ENCODE measurements at regions not wholly inside any gene's neighbourhood (a gene's known extent, or its start where the extent isn't known, plus 50 kb on each side); places are given as distances from the start of the nearest gene placed in this dataset.
A peak's percentile ranks its signal among the peaks of the same experiment; 100 is the strongest.

DNA sequence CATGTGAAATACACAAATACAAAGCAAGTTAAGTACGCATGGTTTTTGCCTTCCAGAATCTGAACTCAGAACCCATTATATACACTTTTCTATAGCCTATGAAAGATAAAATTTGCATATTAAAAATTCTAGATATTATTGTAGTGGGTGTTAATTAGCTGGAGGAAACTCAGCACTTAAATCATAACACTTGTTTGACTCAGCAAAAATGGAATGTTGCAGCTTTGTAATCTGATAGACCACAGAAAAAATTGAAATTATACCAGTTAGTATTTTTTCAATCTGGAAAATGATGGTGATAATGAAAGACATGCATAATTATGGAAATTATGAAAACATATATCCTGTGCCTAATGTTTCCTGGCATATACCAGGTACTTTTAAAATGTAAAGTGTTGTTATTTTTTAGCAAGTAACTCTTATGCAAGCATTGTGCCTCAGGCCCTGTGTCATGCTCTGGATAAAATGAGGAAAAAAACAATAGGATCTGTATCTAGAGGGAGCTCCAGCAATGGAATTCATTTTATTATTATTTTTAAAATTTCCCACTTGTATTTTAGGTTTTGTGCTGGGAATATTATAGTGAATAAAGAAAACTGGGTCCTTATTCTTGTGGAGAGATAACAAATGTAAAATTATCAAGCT, 490.4 kb upstream of the SEMA3A start:
- H3K27me3 ChIP-seq (ENCODE audit: insufficient read depth, low read length), result no peaks in the 10 kb centered on the region
- no peaks in the 10 kb centered on the region for H3K36me3 ChIP-seq (ENCODE audit: insufficient read depth, low read length)
- peaks cover 21% of the 10 kb centered on the region for H3K4me1 ChIP-seq (ENCODE audit: control insufficient read depth, insufficient read depth, low read length, unreplicated experiment)
- H3K4me3 ChIP-seq (ENCODE audit: low read depth, low read length), result no peak overlapping the region
- H2AFZ ChIP-seq (ENCODE audit: low read length, unreplicated experiment), result no peak overlapping the region
- H3K27ac ChIP-seq (ENCODE audit: low read depth, low read length), result no peak overlapping the region
- no peaks in the 10 kb centered on the region for H3K79me2 ChIP-seq (ENCODE audit: control insufficient read depth, insufficient read depth, low read length, unreplicated experiment)

DNA sequence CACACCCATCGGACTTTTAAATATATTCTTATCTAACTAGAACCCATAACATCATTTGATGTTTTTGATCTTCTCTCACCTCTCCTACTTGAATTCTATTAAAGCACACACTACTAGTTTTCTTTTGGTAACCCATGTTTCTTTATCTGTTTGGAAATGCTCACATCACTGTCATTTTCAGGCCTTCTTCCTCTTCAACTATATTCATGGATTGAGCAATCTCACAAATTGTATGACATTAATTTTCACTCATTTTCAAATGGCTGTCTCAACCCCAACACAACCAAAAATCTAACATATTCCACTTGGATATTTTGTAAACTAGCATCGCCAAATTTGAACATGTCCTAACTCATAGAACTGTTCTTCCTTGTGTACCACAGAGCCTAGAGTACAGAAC, 488.0 kb upstream of the SEMA3A start:
- no peak overlapping the region for H3K4me3 ChIP-seq (ENCODE audit: low read depth, low read length)
- H3K79me2 ChIP-seq (ENCODE audit: control insufficient read depth, insufficient read depth, low read length, unreplicated experiment), result no peaks in the 10 kb centered on the region
- no peak overlapping the region for H2AFZ ChIP-seq (ENCODE audit: low read length, unreplicated experiment)
- no peaks in the 10 kb centered on the region for H3K36me3 ChIP-seq (ENCODE audit: insufficient read depth, low read length)
- H3K27ac ChIP-seq (ENCODE audit: low read depth, low read length), result no peak overlapping the region
- H3K4me1 ChIP-seq (ENCODE audit: control insufficient read depth, insufficient read depth, low read length, unreplicated experiment), result peaks cover 7% of the 10 kb centered on the region
- no peaks in the 10 kb centered on the region for H3K27me3 ChIP-seq (ENCODE audit: insufficient read depth, low read length)

DNA sequence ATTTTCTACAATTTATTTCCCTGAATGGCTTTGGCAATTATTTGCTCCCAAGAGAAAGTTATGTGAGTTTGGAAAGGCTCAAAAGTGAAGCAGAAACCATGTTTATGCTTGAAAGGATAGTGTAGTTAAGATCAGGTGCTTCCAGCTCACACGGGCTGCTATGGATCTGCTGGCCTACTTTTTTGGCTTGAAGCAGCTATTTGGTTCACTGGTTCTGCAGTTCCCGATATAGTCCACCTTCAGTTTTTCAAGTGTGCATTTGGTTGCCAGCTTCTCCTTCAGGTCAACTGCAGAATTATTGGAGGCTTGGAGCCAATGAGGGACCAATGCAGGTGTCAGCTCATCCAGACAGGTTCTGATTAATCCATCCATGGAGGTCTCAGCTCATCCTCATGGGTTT, 484.3 kb upstream of the SEMA3A start:
- Histone ChIP-seq H3K4me3 (ENCODE audit: low read depth, low read length) (no peak overlapping the region), H3K27ac (ENCODE audit: low read depth, low read length) (no peak overlapping the region), H3K4me1 (ENCODE audit: control insufficient read depth, insufficient read depth, low read length, unreplicated experiment) (peaks cover 12% of the 10 kb centered on the region), H2AFZ (ENCODE audit: low read length, unreplicated experiment) (no peak overlapping the region), H3K27me3 (ENCODE audit: insufficient read depth, low read length) (no peaks in the 10 kb centered on the region), H3K79me2 (ENCODE audit: control insufficient read depth, insufficient read depth, low read length, unreplicated experiment) (no peaks in the 10 kb centered on the region), H3K36me3 (ENCODE audit: insufficient read depth, low read length) (no peaks in the 10 kb centered on the region)

DNA sequence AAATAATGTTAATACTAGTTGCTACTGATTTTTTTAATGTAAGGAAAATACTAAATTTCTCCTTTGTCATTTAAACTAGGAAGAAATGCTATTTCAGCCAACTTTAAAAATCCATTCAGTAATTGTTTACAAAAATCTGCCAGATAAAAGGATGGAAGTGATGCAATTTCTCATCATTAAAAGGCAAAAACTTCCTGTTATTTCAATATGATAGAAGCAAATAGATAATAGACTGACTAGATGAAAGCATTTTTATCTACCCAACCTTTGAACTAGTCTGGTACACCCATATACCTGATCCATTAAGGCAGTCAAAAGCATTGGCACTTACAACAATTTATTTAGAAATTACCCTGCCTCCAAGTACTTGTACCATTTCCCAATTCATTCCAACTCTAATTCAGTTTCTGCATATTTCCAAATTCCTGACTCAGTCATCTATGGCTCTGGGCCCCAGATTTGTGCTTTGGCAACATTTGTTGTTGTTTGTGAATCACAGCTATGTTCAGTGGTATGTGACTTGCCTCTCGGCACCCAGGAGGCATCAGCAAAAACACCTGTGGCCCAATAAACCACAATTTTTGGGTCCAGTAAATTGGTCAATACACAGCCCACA, 482.6 kb upstream of the SEMA3A start:
- H3K27me3 ChIP-seq (ENCODE audit: insufficient read depth, low read length), result no peaks in the 10 kb centered on the region

DNA sequence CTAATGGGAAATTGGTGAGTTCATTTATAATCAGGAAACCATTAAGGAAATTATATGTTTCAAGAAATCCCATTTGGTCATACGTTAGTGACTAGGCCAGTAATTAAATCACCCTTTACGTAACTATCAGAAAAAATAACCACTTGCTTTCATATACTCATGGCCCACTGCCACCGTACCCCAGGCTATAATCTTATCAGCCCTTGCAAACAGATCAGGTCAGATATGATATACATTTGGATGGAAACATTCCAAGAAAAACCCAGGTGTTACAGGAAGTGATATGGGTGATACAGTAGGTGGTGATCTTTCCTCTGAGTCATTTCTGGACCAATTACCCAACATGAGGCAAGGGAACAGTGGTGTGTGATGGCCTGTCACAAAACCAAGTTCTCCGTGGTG, 481.0 kb upstream of the SEMA3A start:
- no peak overlapping the region for H3K4me3 ChIP-seq (ENCODE audit: low read depth, low read length)
- no peak overlapping the region for H2AFZ ChIP-seq (ENCODE audit: low read length, unreplicated experiment)
- peaks cover 12% of the 10 kb centered on the region for H3K4me1 ChIP-seq (ENCODE audit: control insufficient read depth, insufficient read depth, low read length, unreplicated experiment)
- H3K36me3 ChIP-seq (ENCODE audit: insufficient read depth, low read length), result no peaks in the 10 kb centered on the region
- H3K79me2 ChIP-seq (ENCODE audit: control insufficient read depth, insufficient read depth, low read length, unreplicated experiment), result no peaks in the 10 kb centered on the region
- H3K27me3 ChIP-seq (ENCODE audit: insufficient read depth, low read length), result no peaks in the 10 kb centered on the region
- H3K27ac ChIP-seq (ENCODE audit: low read depth, low read length), result no peak overlapping the region

More for the DNA sequence above, 482.6 kb upstream of the SEMA3A start:
- Histone ChIP-seq H3K36me3 (ENCODE audit: insufficient read depth, low read length) (no peaks in the 10 kb centered on the region), H3K79me2 (ENCODE audit: control insufficient read depth, insufficient read depth, low read length, unreplicated experiment) (no peaks in the 10 kb centered on the region), H3K4me1 (ENCODE audit: control insufficient read depth, insufficient read depth, low read length, unreplicated experiment) (peaks cover 12% of the 10 kb centered on the region), H3K27ac (ENCODE audit: low read depth, low read length) (no peak overlapping the region), H2AFZ (ENCODE audit: low read length, unreplicated experiment) (no peak overlapping the region), H3K4me3 (ENCODE audit: low read depth, low read length) (no peak overlapping the region)

DNA sequence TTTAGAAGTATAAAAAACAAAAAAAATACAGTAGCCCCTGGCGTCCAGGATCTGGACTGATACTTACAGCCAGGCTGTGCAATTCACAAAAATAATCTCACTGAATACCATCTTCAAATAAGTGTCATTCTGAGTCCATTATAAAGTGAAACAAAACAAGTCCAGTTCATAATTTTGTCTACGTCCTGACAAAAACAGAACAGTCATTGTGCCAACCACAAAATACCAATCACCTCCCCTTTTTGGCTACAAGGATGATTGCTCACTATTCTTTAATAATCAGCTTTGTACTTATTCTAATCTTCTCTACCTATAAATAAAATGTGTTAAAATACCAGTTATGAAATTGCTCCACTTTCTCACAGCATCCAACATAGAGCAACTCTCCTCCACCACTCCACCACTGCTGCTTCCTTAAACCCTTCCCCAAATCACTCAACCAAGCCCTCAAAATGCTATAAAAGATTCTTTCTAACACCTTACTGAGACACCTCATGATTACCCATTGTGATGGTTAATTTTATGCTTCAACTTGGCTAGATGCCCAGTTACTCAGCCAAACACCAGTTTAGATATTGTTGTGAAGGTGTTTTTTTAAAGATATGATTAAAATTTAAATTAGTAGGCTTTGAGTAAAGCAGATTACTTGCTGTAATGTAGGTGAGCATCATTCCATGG, 479.8 kb upstream of the SEMA3A start:
- Histone ChIP-seq H3K27me3 (ENCODE audit: insufficient read depth, low read length) (no peaks in the 10 kb centered on the region), H3K36me3 (ENCODE audit: insufficient read depth, low read length) (no peaks in the 10 kb centered on the region), H3K4me3 (ENCODE audit: low read depth, low read length) (peak overlapping the region; percentile 65), H3K79me2 (ENCODE audit: control insufficient read depth, insufficient read depth, low read length, unreplicated experiment) (no peaks in the 10 kb centered on the region), H2AFZ (ENCODE audit: low read length, unreplicated experiment) (peak overlapping the region; percentile 94), H3K27ac (ENCODE audit: low read depth, low read length) (no peak overlapping the region), H3K4me1 (ENCODE audit: control insufficient read depth, insufficient read depth, low read length, unreplicated experiment) (peaks cover 12% of the 10 kb centered on the region)

DNA sequence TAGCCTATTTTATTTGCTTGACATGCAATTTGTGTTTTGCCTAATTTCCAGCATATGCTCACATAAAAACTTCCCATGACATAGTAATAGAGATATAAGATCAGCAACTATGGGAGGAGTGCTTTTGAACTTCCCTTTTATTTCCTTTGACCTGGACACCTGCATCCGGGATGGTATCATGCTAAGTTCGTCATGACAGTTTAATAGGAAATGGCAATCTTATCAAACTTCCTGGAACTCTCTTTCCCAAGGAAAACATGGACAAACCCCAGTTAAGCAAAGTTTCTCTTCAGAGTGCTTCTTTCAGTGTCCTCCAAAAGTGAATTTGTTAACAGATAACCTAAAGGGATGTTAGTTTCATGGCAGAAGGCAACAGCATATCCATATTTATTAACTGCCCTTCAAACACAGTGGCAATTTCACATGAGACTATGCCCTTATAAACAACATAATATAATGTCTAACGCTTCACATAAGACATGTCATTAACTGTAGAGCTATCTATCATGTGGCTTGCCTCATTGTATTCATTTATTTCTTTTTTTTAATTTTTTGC, 474.7 kb upstream of the SEMA3A start:
- Histone ChIP-seq H3K79me2 (ENCODE audit: control insufficient read depth, insufficient read depth, low read length, unreplicated experiment) (no peaks in the 10 kb centered on the region), H3K4me1 (ENCODE audit: control insufficient read depth, insufficient read depth, low read length, unreplicated experiment) (no peaks in the 10 kb centered on the region), H3K27ac (ENCODE audit: low read depth, low read length) (no peak overlapping the region), H3K4me3 (ENCODE audit: low read depth, low read length) (no peak overlapping the region), H3K36me3 (ENCODE audit: insufficient read depth, low read length) (no peaks in the 10 kb centered on the region), H2AFZ (ENCODE audit: low read length, unreplicated experiment) (no peak overlapping the region), H3K27me3 (ENCODE audit: insufficient read depth, low read length) (no peaks in the 10 kb centered on the region)

DNA sequence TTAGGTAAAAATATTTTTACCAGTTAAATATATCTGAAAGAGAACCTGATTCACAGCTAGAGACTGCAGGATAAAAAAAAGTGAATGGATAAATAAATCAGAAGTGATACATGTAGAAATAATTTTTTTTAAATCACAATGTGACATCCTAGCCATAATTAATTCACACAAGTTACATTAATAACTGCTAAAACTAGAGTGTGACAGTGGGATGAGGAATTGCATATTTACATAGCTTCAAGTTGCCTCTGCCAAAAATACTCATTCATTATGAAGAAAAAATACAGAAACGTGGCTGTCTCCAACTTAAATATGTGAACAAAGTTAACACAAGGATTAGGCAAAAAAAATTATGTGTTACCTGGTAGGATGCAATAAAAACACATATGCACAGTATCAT, 473.5 kb upstream of the SEMA3A start:
- Histone ChIP-seq H3K36me3 (ENCODE audit: insufficient read depth, low read length) (no peaks in the 10 kb centered on the region), H3K79me2 (ENCODE audit: control insufficient read depth, insufficient read depth, low read length, unreplicated experiment) (no peaks in the 10 kb centered on the region), H3K4me1 (ENCODE audit: control insufficient read depth, insufficient read depth, low read length, unreplicated experiment) (peaks cover 3% of the 10 kb centered on the region), H3K27ac (ENCODE audit: low read depth, low read length) (no peak overlapping the region), H3K4me3 (ENCODE audit: low read depth, low read length) (no peak overlapping the region), H3K27me3 (ENCODE audit: insufficient read depth, low read length) (no peaks in the 10 kb centered on the region), H2AFZ (ENCODE audit: low read length, unreplicated experiment) (no peak overlapping the region)

DNA sequence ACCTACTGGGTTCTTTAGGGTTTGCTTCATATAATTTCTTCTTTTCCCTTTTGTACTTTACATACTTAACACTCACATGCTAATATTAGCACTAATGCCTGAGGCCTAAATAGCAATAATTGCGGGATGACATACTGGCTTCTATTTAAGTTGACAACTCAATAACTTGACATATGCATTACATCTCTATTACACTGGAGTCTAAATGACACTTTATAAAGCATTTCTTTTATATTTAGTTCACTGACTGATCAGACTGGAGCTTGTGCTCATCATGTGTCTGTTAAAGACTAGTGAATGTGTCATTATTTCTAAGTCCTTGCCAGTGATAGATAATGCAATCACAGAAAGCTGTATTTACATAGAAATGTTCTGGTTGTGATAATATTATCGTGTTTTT, 472.1 kb upstream of the SEMA3A start:
- Histone ChIP-seq H2AFZ (ENCODE audit: low read length, unreplicated experiment) (no peak overlapping the region), H3K4me3 (ENCODE audit: low read depth, low read length) (no peak overlapping the region), H3K27ac (ENCODE audit: low read depth, low read length) (no peak overlapping the region), H3K4me1 (ENCODE audit: control insufficient read depth, insufficient read depth, low read length, unreplicated experiment) (peaks cover 6% of the 10 kb centered on the region), H3K27me3 (ENCODE audit: insufficient read depth, low read length) (no peaks in the 10 kb centered on the region), H3K79me2 (ENCODE audit: control insufficient read depth, insufficient read depth, low read length, unreplicated experiment) (no peaks in the 10 kb centered on the region), H3K36me3 (ENCODE audit: insufficient read depth, low read length) (no peaks in the 10 kb centered on the region)

DNA sequence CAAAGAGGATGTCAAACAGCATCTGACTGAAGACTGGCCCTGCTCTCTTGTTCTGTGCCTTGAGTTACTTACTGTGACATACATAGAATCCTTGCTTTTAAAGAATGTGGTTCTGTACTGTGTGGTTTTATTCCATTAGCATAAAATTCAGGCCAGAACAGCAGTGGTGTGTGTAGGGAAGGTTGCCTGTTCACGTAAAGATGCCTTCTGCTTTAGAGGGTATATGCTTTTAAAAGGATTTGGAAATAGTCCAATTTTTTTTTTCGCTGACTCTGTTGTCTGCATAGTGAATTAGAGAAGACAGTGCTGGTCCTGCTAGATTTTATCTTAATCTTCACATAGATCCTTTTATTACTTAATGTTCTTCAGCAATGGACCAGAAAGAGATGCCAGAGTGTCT, 470.8 kb upstream of the SEMA3A start:
- Histone ChIP-seq H2AFZ (ENCODE audit: low read length, unreplicated experiment) (no peak overlapping the region), H3K4me1 (ENCODE audit: control insufficient read depth, insufficient read depth, low read length, unreplicated experiment) (peaks cover 6% of the 10 kb centered on the region), H3K79me2 (ENCODE audit: control insufficient read depth, insufficient read depth, low read length, unreplicated experiment) (no peaks in the 10 kb centered on the region), H3K4me3 (ENCODE audit: low read depth, low read length) (no peak overlapping the region), H3K27me3 (ENCODE audit: insufficient read depth, low read length) (no peaks in the 10 kb centered on the region), H3K36me3 (ENCODE audit: insufficient read depth, low read length) (no peaks in the 10 kb centered on the region), H3K27ac (ENCODE audit: low read depth, low read length) (no peak overlapping the region)

DNA sequence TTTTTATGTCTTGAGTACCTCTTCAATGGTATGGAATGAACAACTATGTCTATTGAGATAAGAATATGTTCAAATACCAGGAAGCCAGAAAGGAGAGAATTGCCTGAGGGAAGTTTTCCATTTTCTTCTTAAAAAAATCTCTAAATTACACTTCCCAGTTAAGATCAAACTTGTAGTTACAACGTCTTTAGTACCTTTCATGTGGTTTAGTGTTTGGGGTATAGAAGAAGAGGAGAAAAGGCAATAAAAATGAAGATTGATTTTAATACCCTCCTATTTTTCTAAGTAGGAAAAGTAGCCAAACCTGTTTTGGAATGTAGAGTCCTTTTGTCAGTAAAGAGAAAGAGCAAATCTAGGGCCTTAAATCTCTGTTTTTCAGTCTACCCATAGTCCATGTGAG, 470.0 kb upstream of the SEMA3A start:
- peaks cover 6% of the 10 kb centered on the region for H3K4me1 ChIP-seq (ENCODE audit: control insufficient read depth, insufficient read depth, low read length, unreplicated experiment)
- H3K4me3 ChIP-seq (ENCODE audit: low read depth, low read length), result no peak overlapping the region
- peak overlapping the region; percentile 71 for H2AFZ ChIP-seq (ENCODE audit: low read length, unreplicated experiment)
- H3K27me3 ChIP-seq (ENCODE audit: insufficient read depth, low read length), result no peaks in the 10 kb centered on the region
- H3K79me2 ChIP-seq (ENCODE audit: control insufficient read depth, insufficient read depth, low read length, unreplicated experiment), result no peaks in the 10 kb centered on the region
- no peak overlapping the region for H3K27ac ChIP-seq (ENCODE audit: low read depth, low read length)
- H3K36me3 ChIP-seq (ENCODE audit: insufficient read depth, low read length), result no peaks in the 10 kb centered on the region
